GM12878 (cell line): ENCODE measurements at regions not wholly inside any gene's neighbourhood (a gene's known extent, or its start where the extent isn't known, plus 50 kb on each side); places are given as distances from the start of the nearest gene placed in this dataset.

ENCODE experiments used
- ATAC-seq: fragments of 200-7000 bp; cut with Tn5 transposase; 3 replicates; pipeline ENCODE4 v1.9.1; 2020; ENCODE audit warnings: mild to moderate bottlenecking, moderate library complexity
- BruUV-seq: library from RNA; stranded (reverse); fragments of 400-500 nt; replicated peaks from 2 replicates; lab custom pipeline; 2021; lab: Mats Ljungman, UMichigan
- CTCF ChIA-PET: fragments of 300-600 bp; sonication (Branson Sonifier 250); formaldehyde crosslinking; extraction: SDS; loops from one replicate; lab custom pipeline; 2021; ENCODE audit warnings: inconsistent platforms; lab: Yijun Ruan, JAX
- POLR2A ChIA-PET: fragments of 350-600 bp; formaldehyde crosslinking; extraction: SDS; loops from one replicate; lab custom pipeline; 2021; ENCODE audit warnings: inconsistent platforms; lab: Charles Lee
- RAD21 ChIA-PET: fragments of 300-600 bp; sonication (Branson Sonifier 250); formaldehyde crosslinking; loops from one replicate; lab custom pipeline; 2023; ENCODE audit warnings: antibody characterized with exemption; ENCODE audit not compliant: unreplicated experiment; lab: Charles Lee
- SMC1A ChIA-PET: fragments of 300-600 bp; sonication (Branson Sonifier 250); formaldehyde crosslinking; loops from one replicate; lab custom pipeline; 2023; ENCODE audit not compliant: unreplicated experiment, uncharacterized antibody; lab: Charles Lee
- DNase-seq: peaks from one replicate; pipeline ENCODE4 v3.0.0-alpha.2; 2011; ENCODE audit warnings: low read depth, low spot score
- FAIRE-seq: peaks from 3 replicates; lab custom pipeline; 2011; peaks lifted over from hg19 to GRCh38; lab: Jason Lieb, UNC
- H2AFZ ChIP-seq: 2 replicates; pipeline ENCODE4 v1.6.0; 2011; ENCODE audit warnings: low read depth, low read length, control low read depth; ENCODE audit not compliant: control insufficient read depth
- H3K27ac ChIP-seq: 2 replicates; pipeline ENCODE4 v1.5.1; 2011; ENCODE audit warnings: control low read depth; ENCODE audit not compliant: control insufficient read depth, insufficient read depth
- H3K27me3 ChIP-seq, 2 experiments: replicated peaks in 1 of 2; 2 replicates each; pipeline versions ENCODE4 v1.6.0 to v1.6.1; 2011; ENCODE audit warnings: low read length in 1 of 2; ENCODE audit not compliant: control insufficient read depth in 2 of 2, insufficient read depth in 2 of 2
- H3K36me3 ChIP-seq, 2 experiments: 2 replicates each; pipeline ENCODE4 v1.5.1; 2011; ENCODE audit warnings: low read length in 1 of 2; ENCODE audit not compliant: control insufficient read depth in 2 of 2, insufficient read depth in 2 of 2
- H3K4me1 ChIP-seq: 2 replicates; pipeline ENCODE4 v1.6.1; 2011; ENCODE audit warnings: mild to moderate bottlenecking, low read length, moderate library complexity, mixed read lengths; ENCODE audit not compliant: control insufficient read depth, insufficient read depth
- H3K4me2 ChIP-seq: 2 replicates; pipeline ENCODE4 v1.6.0; 2011; ENCODE audit warnings: control low read depth; ENCODE audit not compliant: control insufficient read depth, insufficient read depth
- H3K4me3 ChIP-seq: fragments of 200-600 bp; sonication (generic); 2 replicates; pipeline ENCODE4 v1.5.1; 2016
- H3K79me2 ChIP-seq: 2 replicates; pipeline ENCODE4 v1.6.0; 2011; ENCODE audit warnings: low read length; ENCODE audit not compliant: control insufficient read depth, insufficient read depth
- H3K9ac ChIP-seq: 2 replicates; pipeline ENCODE4 v1.8.0; 2011; ENCODE audit warnings: low read length, control low read depth, mixed read lengths; ENCODE audit not compliant: control insufficient read depth, insufficient read depth
- H3K9me3 ChIP-seq: replicated peaks from 3 replicates; pipeline ENCODE4 v1.5.1; 2011; ENCODE audit warnings: mild to moderate bottlenecking, low read length; ENCODE audit not compliant: control insufficient read depth, insufficient read depth
- H4K20me1 ChIP-seq: 2 replicates; pipeline ENCODE4 v1.6.0; 2011; ENCODE audit not compliant: control insufficient read depth, insufficient read depth
- BHLHE40 ChIP-seq, 2 experiments: fragments of 450-650 bp in 1 of 2; IDR thresholded peaks; 2 replicates each; pipeline ENCODE4 v1.6.1; 2011 to 2017; ENCODE audit warnings: low read depth in 2 of 2, borderline replicate concordance in 1 of 2, improper control_type of control experiment in 1 of 2, low read length in 1 of 2, mild to moderate bottlenecking in 1 of 2
- BMI1 ChIP-seq: fragments of 450-650 bp; IDR thresholded peaks from 2 replicates; pipeline ENCODE4 v1.6.1; 2016; ENCODE audit warnings: mild to moderate bottlenecking, moderate library complexity, borderline replicate concordance
- EZH2 ChIP-seq: IDR thresholded peaks from 2 replicates; pipeline ENCODE4 v1.6.1; 2012; ENCODE audit warnings: low read depth, mild to moderate bottlenecking, control low read depth, inconsistent platforms, low read length, borderline replicate concordance; ENCODE audit not compliant: control insufficient read depth
- FOXK2 ChIP-seq: fragments of 450-650 bp; IDR thresholded peaks from 2 replicates; pipeline ENCODE4 v1.6.1; 2017; ENCODE audit warnings: mild to moderate bottlenecking, moderate library complexity
- MEF2B ChIP-seq: fragments of 450-650 bp; IDR thresholded peaks from 2 replicates; pipeline ENCODE4 v1.6.1; 2018; ENCODE audit warnings: mild to moderate bottlenecking, moderate library complexity; ENCODE audit not compliant: partially characterized antibody, poor library complexity, severe bottlenecking
- NFXL1 ChIP-seq: fragments of 450-650 bp; IDR thresholded peaks from 2 replicates; pipeline ENCODE4 v1.6.1; 2017; ENCODE audit warnings: antibody characterized with exemption, mild to moderate bottlenecking, borderline replicate concordance
- POLR2A ChIP-seq: IDR thresholded peaks from 2 replicates; pipeline ENCODE4 v1.6.1; 2011; ENCODE audit warnings: low read depth, mild to moderate bottlenecking, low read length
- POLR2AphosphoS5 ChIP-seq: IDR thresholded peaks from 2 replicates; pipeline ENCODE4 v1.6.1; 2011; ENCODE audit warnings: mild to moderate bottlenecking, low read length, inconsistent platforms
- STAT1 ChIP-seq: fragments of 450-650 bp; conservative IDR thresholded peaks from 2 replicates; pipeline ENCODE4 v1.6.1; 2014; ENCODE audit warnings: antibody characterized with exemption, mild to moderate bottlenecking
- SUZ12 ChIP-seq: fragments of 200-600 bp; sonication (generic); IDR thresholded peaks from one replicate; pipeline ENCODE4 v1.6.1; 2018; ENCODE audit warnings: antibody characterized with exemption, mild to moderate bottlenecking; ENCODE audit not compliant: unreplicated experiment
- ZNF274 ChIP-seq: IDR thresholded peaks from one replicate; pipeline ENCODE4 v1.8.0; 2011; ENCODE audit not compliant: insufficient read length, insufficient read depth
- ZNF687 ChIP-seq: fragments of 450-650 bp; IDR thresholded peaks from 2 replicates; pipeline ENCODE4 v1.6.1; 2017; ENCODE audit warnings: mild to moderate bottlenecking, moderate library complexity
- ZSCAN29 ChIP-seq: fragments of 450-650 bp; IDR thresholded peaks from 2 replicates; pipeline ENCODE4 v1.6.1; 2017; ENCODE audit warnings: mild to moderate bottlenecking, moderate library complexity
- WGBS: methylation state at CpG from one replicate; pipeline ENCODE4 v1.1.6; 2016; ENCODE audit warnings: low lambda C conversion rate; ENCODE audit not compliant: insufficient replicate concordance, insufficient coverage; ENCODE audit errors: missing lambda C conversion rate; 5-methylcytosine and 5-hydroxymethylcytosine counted together
- in situ Hi-C: fragments of 300-500 bp; cut with MboI; formaldehyde crosslinking; loops from 9 replicates; pipeline ENCODE4 v1.14.3; 2018; ENCODE audit warnings: mixed read lengths
- intact Hi-C: fragments of 100-400 bp; cut with micrococcal nuclease; formaldehyde crosslinking; loops from one replicate; pipeline ENCODE4 v1.14.2; 2022; ENCODE audit not compliant: unreplicated experiment
- TF ChIP-seq, protein P1 (sequence below): fragments of 450-650 bp; IDR thresholded peaks from 2 replicates; pipeline ENCODE4 v1.6.1; 2017; ENCODE audit warnings: borderline replicate concordance
- TF ChIP-seq, protein P2 (sequence below): fragments of 450-650 bp; IDR thresholded peaks from 2 replicates; pipeline ENCODE4 v1.6.1; 2017; ENCODE audit warnings: low read depth, mild to moderate bottlenecking, moderate library complexity
- TF ChIP-seq, protein P3 (sequence below): IDR thresholded peaks from 2 replicates; pipeline ENCODE4 v1.6.1; 2011; ENCODE audit warnings: low read depth, low read length, improper control_type of control experiment, borderline replicate concordance

GRCh38 chrX:42954880-42955279 is 176.9 kb upstream of the PPP1R2C start:
- FAIRE-seq = no peak
- intact Hi-C loops = no loop called here
- TF ChIP-seq BMI1 = no peak
- TF ChIP-seq ZSCAN29 = no peak
- no peak for TF ChIP-seq MEF2B
- TF ChIP-seq POLR2AphosphoS5 = no peak
- TF ChIP-seq ZNF274 = no peak
- no peak for TF ChIP-seq POLR2A
- TF ChIP-seq EZH2 = no peak
- TF ChIP-seq SUZ12 = no peak
- TF ChIP-seq, protein P1, sequence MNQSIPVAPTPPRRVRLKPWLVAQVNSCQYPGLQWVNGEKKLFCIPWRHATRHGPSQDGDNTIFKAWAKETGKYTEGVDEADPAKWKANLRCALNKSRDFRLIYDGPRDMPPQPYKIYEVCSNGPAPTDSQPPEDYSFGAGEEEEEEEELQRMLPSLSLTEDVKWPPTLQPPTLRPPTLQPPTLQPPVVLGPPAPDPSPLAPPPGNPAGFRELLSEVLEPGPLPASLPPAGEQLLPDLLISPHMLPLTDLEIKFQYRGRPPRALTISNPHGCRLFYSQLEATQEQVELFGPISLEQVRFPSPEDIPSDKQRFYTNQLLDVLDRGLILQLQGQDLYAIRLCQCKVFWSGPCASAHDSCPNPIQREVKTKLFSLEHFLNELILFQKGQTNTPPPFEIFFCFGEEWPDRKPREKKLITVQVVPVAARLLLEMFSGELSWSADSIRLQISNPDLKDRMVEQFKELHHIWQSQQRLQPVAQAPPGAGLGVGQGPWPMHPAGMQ = no peak
- no peak for TF ChIP-seq STAT1
- TF ChIP-seq BHLHE40 (IDR thresholded peaks at IDR 0.05; ENCODE audit: borderline replicate concordance in 1 of 2, low read depth in 2 of 2, low read length in 1 of 2) = no peak
- TF ChIP-seq ZNF687 = no peak
- TF ChIP-seq, protein P2, sequence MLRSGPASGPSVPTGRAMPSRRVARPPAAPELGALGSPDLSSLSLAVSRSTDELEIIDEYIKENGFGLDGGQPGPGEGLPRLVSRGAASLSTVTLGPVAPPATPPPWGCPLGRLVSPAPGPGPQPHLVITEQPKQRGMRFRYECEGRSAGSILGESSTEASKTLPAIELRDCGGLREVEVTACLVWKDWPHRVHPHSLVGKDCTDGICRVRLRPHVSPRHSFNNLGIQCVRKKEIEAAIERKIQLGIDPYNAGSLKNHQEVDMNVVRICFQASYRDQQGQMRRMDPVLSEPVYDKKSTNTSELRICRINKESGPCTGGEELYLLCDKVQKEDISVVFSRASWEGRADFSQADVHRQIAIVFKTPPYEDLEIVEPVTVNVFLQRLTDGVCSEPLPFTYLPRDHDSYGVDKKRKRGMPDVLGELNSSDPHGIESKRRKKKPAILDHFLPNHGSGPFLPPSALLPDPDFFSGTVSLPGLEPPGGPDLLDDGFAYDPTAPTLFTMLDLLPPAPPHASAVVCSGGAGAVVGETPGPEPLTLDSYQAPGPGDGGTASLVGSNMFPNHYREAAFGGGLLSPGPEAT = no peak
- TF ChIP-seq, protein P3, sequence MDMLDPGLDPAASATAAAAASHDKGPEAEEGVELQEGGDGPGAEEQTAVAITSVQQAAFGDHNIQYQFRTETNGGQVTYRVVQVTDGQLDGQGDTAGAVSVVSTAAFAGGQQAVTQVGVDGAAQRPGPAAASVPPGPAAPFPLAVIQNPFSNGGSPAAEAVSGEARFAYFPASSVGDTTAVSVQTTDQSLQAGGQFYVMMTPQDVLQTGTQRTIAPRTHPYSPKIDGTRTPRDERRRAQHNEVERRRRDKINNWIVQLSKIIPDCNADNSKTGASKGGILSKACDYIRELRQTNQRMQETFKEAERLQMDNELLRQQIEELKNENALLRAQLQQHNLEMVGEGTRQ = no peak
- no peak for TF ChIP-seq FOXK2
- TF ChIP-seq NFXL1 = no peak

More at GRCh38 chrX:42954880-42955279, 176.9 kb upstream of the PPP1R2C start:
- CTCF ChIA-PET = interaction anchor here (1.8 kb wide), 1 partner anchor 11 kb away, joined by 4 read pairs; no protein-coding TSS in a partner anchor
- SMC1A ChIA-PET = interaction anchor here (0.6 to 2.1 kb wide), 3 partner anchors 10 to 175 kb away, joined by 3 to 5 read pairs (median 5); no protein-coding TSS in a partner anchor
- peak; percentile 52 for ATAC-seq
- Histone ChIP-seq H3K27ac (peak overlapping the region; percentile 65), H3K4me1 (peaks cover 4% of the 10 kb centered on the region; the same call in 1 of the 2 replicates), H3K79me2 (no peaks in the 10 kb centered on the region), H3K27me3 (no peaks in the 10 kb centered on the region), H3K9ac (0 out of 2 replicates have a peak overlapping the region, but pooled peaks have one; percentile 16), H3K4me3 (no peak overlapping the region), H3K4me2 (peak overlapping the region; percentile 34; the same call in 1 of the 2 replicates), H4K20me1 (no peaks in the 10 kb centered on the region), H3K9me3 (peaks cover 2% of the 10 kb centered on the region; the same call in 2 of the 3 replicates), H3K36me3 (no peaks in the 10 kb centered on the region), H2AFZ (no peak overlapping the region)
- no TSS peak for BruUV-seq
- no peak for DNase-seq
- RAD21 ChIA-PET = interaction anchor here (0.9 kb wide), 1 partner anchor 33 kb away, joined by 3 read pairs; no protein-coding TSS in a partner anchor
- in situ Hi-C loops = no loop called here
- 17% methylated on average over 3 of the region's 3 CpGs for WGBS
- POLR2A ChIA-PET = no interaction called here
